RKO (cell line): ENCODE measurements at regions not wholly inside any gene's neighbourhood (a gene's known extent, or its start where the extent isn't known, plus 50 kb on each side); places are given as distances from the start of the nearest gene placed in this dataset.
"Not testable (repeated sequence)": the region's sequence is repeated elsewhere in the genome, so short reads cannot be mapped to it uniquely, and the experiment has no call there.

Experiments
- DNase-seq: peaks from one replicate; pipeline ENCODE4 v3.0.0-alpha.2; 2016; ENCODE audit warnings: low spot score

GRCh38 chr2:195352581-195352980 lies 304.4 kb upstream of the SLC39A10 start:
- no peak for DNase-seq

GRCh38 chr2:195343942-195344530 lies 313.0 kb upstream of the SLC39A10 start:
- DNase-seq: no peak

- DNase-seq: no peak
These were observed 313.5 kb upstream of the SLC39A10 start for GRCh38 chr2:195343540-195343939.

DNA sequence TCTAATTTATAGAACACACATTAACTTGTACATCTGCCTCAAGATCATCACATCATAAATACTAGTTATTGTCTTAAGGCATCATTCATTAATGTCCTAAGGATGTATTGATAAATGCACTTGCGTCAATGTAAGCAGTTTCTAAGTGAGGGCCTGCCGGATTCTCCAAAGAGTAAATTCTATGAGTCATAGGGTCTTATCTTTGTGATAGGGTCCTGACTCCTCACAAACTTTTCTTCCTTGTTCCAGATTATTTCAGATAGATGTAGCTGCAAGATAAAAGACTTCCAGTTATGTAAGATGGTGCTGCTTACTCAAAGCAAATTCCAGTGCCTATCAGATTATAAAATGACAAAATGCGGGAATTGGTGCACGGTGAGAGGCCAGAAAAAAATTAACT lies 315.0 kb upstream of the SLC39A10 start:
- DNase-seq: no peak

DNA sequence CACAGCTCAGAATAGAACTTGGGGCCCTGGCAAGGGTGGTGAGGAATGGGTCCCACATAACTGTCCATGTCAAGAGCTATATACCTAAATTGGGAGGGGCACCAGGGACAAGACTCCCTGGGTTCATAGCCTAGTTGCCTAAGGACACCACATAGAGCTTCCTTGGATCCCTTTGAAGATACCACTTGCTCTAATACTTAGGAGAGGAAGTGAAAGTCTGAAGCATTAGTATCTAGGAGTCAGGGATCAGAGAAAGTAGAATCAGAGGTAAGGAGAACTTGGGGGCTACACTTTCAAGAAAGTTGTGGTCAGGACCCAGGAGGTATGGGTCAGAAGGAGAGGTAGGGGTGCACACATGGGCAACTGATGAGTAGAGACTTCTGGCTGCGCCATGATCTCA lies 318.2 kb upstream of the SLC39A10 start:
- DNase-seq: no peak

DNA sequence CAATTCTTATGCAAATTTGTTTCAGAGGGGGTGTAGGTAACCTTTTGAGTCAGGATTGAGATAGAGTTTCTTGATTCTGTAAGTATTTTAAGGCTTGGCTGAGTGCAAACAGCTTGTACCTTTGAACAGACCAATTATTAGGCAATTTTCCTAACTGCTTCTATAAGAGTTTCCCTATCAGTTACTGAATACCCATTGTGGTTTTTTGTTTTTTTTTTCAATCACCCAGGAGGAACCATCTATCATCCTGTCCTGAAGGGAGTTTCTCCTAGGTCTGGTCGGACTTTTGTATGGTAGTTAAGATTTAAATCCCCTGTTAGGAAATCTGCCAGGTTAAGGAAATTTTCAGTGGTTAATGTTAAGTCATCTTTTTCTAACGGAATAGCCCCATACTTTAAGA lies 319.4 kb upstream of the SLC39A10 start:
- no peak for DNase-seq

DNA sequence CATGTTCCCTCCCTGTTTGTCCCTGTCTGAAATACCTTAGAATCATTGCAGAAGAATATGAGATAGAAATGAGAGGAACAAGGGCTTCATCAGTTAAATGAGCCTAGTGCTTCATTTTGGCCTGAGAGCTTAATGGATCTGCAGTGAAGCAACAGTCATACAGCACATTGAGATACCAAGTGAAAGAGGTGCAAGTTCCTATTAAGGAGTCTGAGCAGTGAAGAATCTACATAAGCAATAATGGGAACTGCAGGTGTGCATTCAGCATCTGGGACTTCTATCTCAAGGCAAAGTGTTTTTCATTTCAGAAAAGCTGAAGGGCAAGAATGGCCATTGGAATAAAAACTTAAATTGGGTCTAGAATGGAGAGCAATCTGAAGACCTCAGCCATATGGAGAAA lies 323.2 kb upstream of the SLC39A10 start:
- DNase-seq: no peak

DNA sequence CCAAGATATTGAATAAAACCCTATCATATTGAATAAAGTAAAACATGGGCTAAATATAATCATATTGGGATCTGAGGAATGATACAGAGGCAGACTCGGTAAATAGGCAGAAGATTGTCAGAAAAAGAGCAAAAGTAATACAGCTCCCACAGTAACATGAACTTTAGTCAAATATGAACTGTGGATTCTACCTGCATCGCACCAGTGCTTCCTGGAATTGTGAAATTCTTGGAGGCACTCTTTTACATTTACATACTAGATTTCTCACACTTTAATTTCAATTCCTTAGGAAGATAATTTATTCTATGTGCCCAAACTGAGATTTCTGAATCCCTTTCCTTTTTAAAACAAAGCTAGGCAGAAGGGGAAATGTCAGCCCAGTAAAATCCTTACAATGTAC lies 325.1 kb upstream of the SLC39A10 start:
- no peak for DNase-seq

DNA sequence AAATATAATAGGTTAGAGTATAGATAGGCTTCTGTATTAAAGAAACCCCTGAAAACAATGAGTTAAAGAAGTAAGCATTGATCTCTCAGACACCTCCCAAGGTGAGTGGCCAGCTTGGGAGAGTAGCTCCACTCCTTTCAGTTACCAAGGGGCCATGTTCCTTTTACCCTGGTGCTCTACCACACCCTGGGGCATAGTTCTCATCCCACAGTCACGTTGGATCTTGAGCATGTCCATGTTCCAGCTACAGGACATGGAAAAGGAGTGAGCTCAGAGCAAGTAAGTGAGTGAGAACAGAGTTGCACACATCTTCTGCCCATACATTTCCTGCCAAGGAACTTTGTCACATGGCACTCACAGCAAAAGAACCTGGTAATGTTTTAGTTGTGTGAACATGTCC lies 325.9 kb upstream of the SLC39A10 start:
- DNase-seq: no peak

DNA sequence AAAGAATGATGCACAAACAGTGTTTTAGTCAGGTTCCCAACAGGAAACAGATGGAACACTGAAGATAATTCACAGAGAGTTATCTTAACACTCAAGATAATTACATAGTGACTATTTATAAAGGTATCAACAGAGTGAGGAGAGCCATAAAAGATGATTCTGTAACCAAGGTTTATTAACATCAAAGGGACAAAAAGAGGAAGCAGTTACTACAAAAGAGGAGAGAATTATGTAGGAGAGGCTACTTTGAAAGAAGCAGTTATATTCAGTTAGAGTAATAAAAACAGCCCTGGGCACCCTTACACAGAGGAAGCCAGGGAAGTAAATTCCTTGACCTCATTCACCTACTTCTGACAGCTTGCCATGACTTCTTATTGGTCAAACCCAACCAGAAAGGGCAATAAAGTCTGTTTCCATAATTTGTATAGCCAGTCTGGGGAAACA lies 326.5 kb upstream of the SLC39A10 start:
- no peak for DNase-seq

DNA sequence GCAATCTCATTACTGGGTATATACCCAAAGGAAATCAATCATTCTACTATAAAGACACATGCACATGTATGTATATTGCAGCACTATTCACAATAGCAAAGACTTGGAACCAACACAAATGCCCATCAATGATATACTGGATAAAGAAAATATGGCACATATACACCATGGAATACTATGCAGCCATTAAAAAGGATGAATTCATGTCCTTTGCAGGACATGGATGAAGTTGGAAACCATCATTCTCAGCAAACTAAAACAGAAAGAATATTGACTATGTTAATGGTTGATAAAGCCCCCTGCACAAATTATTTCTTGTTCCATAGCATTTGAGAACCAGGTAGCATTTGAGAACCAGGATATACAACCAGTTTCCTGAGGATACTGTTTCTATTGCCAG lies 327.2 kb upstream of the SLC39A10 start:
- not testable (repeated sequence) for DNase-seq

- DNase-seq: no peak
These were observed 330.5 kb upstream of the SLC39A10 start for GRCh38 chr2:195326537-195326936.

- DNase-seq: no peak
These were observed 334.7 kb upstream of the SLC39A10 start for GRCh38 chr2:195322324-195322723.

DNA sequence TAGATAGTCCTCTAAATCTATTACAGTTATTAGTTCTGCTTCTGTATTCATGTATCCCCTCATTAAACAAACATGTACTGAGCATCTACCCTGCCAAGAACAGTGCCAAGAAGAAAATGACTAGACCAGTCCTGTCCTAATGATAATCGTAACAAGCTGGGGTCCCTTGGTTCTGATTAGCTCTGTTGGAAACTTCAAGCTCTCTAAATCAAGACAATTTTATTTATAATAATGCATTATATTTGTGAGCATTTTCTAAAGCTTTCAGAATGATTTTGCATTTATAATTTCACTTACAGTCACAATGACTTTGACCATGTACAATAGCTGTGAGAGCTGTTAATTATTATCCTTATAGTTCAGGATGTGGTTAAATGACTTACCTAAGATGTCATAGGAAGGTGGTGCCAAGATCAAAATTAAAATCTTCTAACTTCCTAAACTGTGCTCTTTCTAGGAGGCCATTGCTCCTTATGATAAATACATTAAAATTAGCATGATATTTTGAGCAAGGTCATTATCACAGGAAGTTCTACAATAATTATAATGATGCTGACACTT lies 336.5 kb upstream of the SLC39A10 start:
- DNase-seq: no peak

DNA sequence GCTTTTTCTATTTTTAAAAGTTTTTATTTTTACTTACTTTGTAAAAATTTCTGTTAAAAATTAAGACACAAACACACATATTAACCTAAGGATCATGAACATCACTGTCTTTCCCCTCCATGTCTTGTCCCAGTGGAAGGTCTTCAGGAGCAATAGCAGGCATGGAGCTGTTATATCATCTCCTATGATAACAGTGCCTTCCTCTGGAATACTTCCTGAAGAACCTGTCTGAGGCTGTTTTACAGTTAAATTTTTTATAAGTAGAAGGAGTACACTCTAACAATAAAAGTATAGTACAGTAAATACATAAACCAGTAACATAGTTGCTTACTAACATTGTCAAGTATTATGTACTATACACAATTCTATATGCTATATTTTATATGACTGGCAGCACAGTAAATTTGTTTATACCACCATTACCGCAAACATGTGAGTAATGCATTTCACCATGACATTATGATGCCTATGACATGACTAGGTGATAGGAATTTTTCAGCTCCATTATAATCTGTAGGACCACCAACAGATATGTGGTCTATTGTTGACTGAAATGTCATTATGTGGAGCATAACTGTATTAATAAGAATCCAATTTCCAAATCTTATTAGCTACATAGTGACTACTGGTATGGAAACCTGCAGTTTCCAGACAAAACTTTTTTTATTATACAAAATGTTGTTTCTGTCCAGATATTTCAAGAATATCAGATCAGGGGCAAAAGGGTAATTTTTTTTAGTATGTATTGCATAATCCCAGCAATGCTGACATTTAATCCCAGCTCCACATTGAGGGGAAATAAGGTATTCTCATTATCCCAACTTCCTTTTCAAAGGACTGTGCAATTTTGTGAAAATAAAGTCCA lies 337.2 kb upstream of the SLC39A10 start:
- no peak for DNase-seq

GRCh38 chr2:195319112-195319460 lies 337.9 kb upstream of the SLC39A10 start:
- DNase-seq: peak; percentile 41

DNA sequence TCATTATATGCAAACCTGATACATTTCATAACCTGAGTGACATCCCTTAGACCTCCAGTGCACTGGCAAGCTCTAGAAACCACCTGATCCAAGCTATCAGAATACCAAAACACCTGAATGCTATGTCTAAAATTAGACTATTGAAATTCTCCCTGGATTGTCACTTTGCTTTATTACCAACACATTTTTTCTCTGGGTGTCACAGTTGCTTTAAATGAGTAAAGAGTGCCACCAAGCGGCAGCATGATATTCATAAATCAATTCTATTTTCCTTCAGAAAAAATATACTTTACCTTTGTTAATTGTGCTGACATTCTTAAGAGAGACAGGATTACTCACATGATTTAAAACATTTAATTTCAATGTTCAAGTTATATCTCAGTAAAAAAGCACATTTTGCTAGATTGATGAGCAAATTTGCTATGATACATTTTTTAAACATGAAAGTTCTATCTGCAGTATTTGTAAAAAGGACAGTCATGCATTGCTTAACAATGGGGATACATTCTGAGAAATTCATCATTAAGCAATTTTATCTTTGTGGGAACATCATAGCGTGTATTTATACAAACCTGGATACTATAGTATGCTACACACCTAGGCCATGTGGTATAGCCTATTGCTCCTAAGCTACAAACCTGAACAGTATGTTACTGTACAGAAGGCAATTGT lies 338.4 kb upstream of the SLC39A10 start:
- DNase-seq: peak; percentile 66

DNA sequence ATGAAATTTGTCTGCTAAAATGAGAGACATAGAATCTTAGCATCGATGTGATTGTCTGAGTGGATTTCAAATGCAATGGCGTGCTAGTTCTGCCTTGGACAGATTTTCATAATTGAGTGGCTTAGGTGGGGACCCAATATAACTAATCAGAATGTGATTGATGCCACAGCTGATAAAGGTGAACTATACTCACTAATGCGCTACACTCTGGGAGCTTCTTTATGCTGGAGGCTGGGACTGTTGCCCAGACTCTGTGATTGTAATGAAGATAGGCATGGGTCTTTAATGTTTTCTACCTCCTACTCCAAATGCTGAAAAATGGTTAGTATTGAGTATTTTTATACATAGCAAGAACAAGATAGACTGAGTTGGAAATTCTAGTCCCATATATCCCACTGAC lies 339.5 kb upstream of the SLC39A10 start:
- no peak for DNase-seq

DNA sequence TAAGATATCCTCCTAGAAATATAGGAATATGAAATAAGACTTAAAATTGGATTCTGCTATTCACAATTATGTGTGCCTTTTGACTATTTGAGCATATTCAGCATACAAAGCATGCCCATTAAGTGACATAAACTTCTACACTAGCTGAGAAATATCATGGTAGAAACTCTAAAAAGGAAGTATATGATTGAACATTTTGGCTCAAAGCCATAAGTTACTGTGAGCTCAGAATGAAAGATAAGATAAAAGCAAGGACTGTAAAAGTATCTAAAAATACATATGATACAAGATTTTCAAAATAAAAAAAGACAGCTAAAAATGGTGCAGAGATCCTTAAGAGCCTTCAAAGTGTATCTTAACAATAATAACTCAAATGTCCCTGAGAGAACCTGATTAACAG lies 340.5 kb upstream of the SLC39A10 start:
- DNase-seq: no peak

GRCh38 chr2:195313962-195314361 lies 343.1 kb upstream of the SLC39A10 start:
- no peak for DNase-seq

DNA sequence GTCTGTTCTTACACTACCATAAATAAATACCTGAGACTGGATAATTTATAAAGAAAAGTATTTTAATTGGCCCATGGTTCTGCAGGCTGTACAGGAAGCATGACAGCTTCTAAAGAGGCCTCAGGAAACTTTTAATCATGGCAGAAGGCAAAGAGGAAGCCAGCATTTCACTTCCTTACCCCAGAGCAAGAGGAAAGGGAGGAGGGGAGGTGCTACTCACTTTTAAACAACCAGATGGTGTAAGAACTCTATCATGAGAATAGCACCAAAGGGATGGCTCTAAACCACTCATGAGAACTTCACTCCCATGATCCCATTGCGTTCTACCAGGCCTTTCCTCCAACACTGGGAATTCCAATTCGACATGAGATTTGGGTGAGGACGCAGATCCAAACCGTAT lies 344.4 kb upstream of the SLC39A10 start:
- no peak for DNase-seq

- DNase-seq: no peak
These were observed 348.9 kb upstream of the SLC39A10 start for GRCh38 chr2:195308163-195308562.

- DNase-seq: no peak
These were observed 349.3 kb upstream of the SLC39A10 start for GRCh38 chr2:195307751-195308150.
